ENCODE measurements at regions not wholly inside any gene's neighbourhood (a gene's known extent, or its start where the extent isn't known, plus 50 kb on each side); places are given as distances from the start of the nearest gene placed in this dataset.

- peaks cover 2% of the 10 kb centered on the region; the same call in 1 of the 2 replicates for H3K36me3 ChIP-seq (ENCODE audit: control insufficient read depth, low read length)
- no peaks in the 10 kb centered on the region for H3K27me3 ChIP-seq (ENCODE audit: control insufficient read depth, low read length)
- H4K20me1 ChIP-seq (ENCODE audit: control insufficient read depth, insufficient read depth, low read depth, low read length) = no peaks in the 10 kb centered on the region
- H3K79me2 ChIP-seq (ENCODE audit: control insufficient read depth, low read length) = no peaks in the 10 kb centered on the region
- H3K9me3 ChIP-seq (ENCODE audit: control insufficient read depth, insufficient read depth, low read length) = peaks cover 17% of the 10 kb centered on the region; the same call in 1 of the 2 replicates
- H3K4me1 ChIP-seq (ENCODE audit: control insufficient read depth, low read length) = peaks cover 15% of the 10 kb centered on the region
- H3K9me2 ChIP-seq (replicated peaks; ENCODE audit: control insufficient read depth, low read length) = no peaks in the 10 kb centered on the region
- H3K27ac ChIP-seq (ENCODE audit: low read depth, low read length) = no peak overlapping the region
- peaks cover 4% of the 10 kb centered on the region; the same call in 1 of the 2 replicates for H3F3A ChIP-seq (ENCODE audit: control insufficient read depth, insufficient read depth)
- H3K4me2 ChIP-seq (ENCODE audit: low read length) = no peak overlapping the region
- no peak overlapping the region for H3K4me3 ChIP-seq (ENCODE audit: low read length)
- no peak for TF ChIP-seq EZH2phosphoT487 (IDR thresholded peaks at IDR 0.05; ENCODE audit: borderline replicate concordance, low read length)
- TF ChIP-seq, protein P1, sequence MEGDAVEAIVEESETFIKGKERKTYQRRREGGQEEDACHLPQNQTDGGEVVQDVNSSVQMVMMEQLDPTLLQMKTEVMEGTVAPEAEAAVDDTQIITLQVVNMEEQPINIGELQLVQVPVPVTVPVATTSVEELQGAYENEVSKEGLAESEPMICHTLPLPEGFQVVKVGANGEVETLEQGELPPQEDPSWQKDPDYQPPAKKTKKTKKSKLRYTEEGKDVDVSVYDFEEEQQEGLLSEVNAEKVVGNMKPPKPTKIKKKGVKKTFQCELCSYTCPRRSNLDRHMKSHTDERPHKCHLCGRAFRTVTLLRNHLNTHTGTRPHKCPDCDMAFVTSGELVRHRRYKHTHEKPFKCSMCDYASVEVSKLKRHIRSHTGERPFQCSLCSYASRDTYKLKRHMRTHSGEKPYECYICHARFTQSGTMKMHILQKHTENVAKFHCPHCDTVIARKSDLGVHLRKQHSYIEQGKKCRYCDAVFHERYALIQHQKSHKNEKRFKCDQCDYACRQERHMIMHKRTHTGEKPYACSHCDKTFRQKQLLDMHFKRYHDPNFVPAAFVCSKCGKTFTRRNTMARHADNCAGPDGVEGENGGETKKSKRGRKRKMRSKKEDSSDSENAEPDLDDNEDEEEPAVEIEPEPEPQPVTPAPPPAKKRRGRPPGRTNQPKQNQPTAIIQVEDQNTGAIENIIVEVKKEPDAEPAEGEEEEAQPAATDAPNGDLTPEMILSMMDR (IDR thresholded peaks at IDR 0.05; ENCODE audit: low read depth, low read length, poor library complexity, severe bottlenecking) = no peak
Observed at GRCh38 chr4:184275766-184276165, 58.1 kb upstream of the ENPP6 start.

DNA sequence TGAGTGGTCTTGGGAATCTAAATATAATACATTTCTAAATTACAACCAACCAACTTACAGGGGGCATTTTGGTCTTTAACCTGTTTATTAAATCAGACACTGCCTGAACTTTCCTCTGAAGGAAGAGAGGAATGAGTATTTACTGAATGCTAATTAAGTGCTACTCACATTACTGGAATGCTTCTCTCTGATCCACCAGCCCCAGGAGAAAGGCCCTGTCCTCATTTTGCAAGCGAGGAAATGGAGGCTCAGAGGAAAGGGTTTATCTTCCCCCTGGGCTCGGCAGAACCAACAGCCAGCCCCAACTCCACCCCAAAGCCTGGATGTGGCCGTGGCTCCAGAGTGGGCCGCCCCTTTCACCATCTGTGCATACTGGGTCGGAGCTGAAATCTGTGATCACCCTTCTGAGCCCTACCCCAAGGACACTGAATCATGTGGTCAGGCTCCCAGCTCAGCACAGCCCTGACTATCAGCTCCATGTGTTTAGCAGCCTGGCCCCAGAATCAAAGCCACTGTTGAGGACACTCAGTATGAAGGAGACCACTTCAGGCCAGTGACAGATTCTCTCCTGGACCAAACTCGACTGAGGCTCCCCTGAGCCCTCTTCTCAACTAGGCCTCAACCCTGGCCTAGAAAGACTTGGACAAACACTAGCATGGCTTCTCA is 56.7 kb upstream of the ENPP6 start:
- Histone ChIP-seq H3F3A (ENCODE audit: control insufficient read depth, insufficient read depth) (no peaks in the 10 kb centered on the region; the same call in 1 of the 2 replicates), H3K4me2 (ENCODE audit: low read length) (no peak overlapping the region), H3K27ac (ENCODE audit: low read depth, low read length) (no peak overlapping the region), H3K79me2 (ENCODE audit: control insufficient read depth, low read length) (no peaks in the 10 kb centered on the region), H4K20me1 (ENCODE audit: control insufficient read depth, insufficient read depth, low read depth, low read length) (no peaks in the 10 kb centered on the region), H3K36me3 (ENCODE audit: control insufficient read depth, low read length) (no peaks in the 10 kb centered on the region), H3K27me3 (ENCODE audit: control insufficient read depth, low read length) (no peaks in the 10 kb centered on the region), H3K9me3 (ENCODE audit: control insufficient read depth, insufficient read depth, low read length) (peaks cover 17% of the 10 kb centered on the region; the same call in 1 of the 2 replicates), H3K4me1 (ENCODE audit: control insufficient read depth, low read length) (peaks cover 6% of the 10 kb centered on the region), H3K9me2 (replicated peaks; ENCODE audit: control insufficient read depth, low read length) (no peaks in the 10 kb centered on the region), H3K4me3 (ENCODE audit: low read length) (no peak overlapping the region)
- TF ChIP-seq, protein P1 (IDR thresholded peaks at IDR 0.05; ENCODE audit: low read depth, low read length, poor library complexity, severe bottlenecking) = no peak
- TF ChIP-seq EZH2phosphoT487 (IDR thresholded peaks at IDR 0.05; ENCODE audit: borderline replicate concordance, low read length) = no peak

- no peaks in the 10 kb centered on the region for H3K79me2 ChIP-seq (ENCODE audit: control insufficient read depth, low read length)
- H4K20me1 ChIP-seq (ENCODE audit: control insufficient read depth, insufficient read depth, low read depth, low read length) = no peaks in the 10 kb centered on the region
- no peaks in the 10 kb centered on the region for H3K36me3 ChIP-seq (ENCODE audit: control insufficient read depth, low read length)
- H3K9me2 ChIP-seq (replicated peaks; ENCODE audit: control insufficient read depth, low read length) = no peaks in the 10 kb centered on the region
- no peak overlapping the region for H3K27ac ChIP-seq (ENCODE audit: low read depth, low read length)
- H3K9me3 ChIP-seq (ENCODE audit: control insufficient read depth, insufficient read depth, low read length) = peaks cover 17% of the 10 kb centered on the region; the same call in 1 of the 2 replicates
- H3K4me1 ChIP-seq (ENCODE audit: control insufficient read depth, low read length) = peaks cover 11% of the 10 kb centered on the region
- TF ChIP-seq, protein P1 (IDR thresholded peaks at IDR 0.05; ENCODE audit: low read depth, low read length, poor library complexity, severe bottlenecking) = no peak
- TF ChIP-seq EZH2phosphoT487 (IDR thresholded peaks at IDR 0.05; ENCODE audit: borderline replicate concordance, low read length) = no peak
- peaks cover 8% of the 10 kb centered on the region; the same call in 1 of the 2 replicates for H3F3A ChIP-seq (ENCODE audit: control insufficient read depth, insufficient read depth)
- no peak overlapping the region for H3K4me2 ChIP-seq (ENCODE audit: low read length)
- no peaks in the 10 kb centered on the region for H3K27me3 ChIP-seq (ENCODE audit: control insufficient read depth, low read length)
- H3K4me3 ChIP-seq (ENCODE audit: low read length) = no peak overlapping the region
Observed at GRCh38 chr4:184273166-184274147, 55.8 kb upstream of the ENPP6 start.
